Activated naive CD4-positive, alpha-beta T cell (primary cell): ENCODE measurements at regions not wholly inside any gene's neighbourhood (a gene's known extent, or its start where the extent isn't known, plus 50 kb on each side); places are given as distances from the start of the nearest gene placed in this dataset.
"Not testable (repeated sequence)": the region's sequence is repeated elsewhere in the genome, so short reads cannot be mapped to it uniquely, and the experiment has no call there.

Experiments
- DNase-seq, 4 experiments: peaks; one replicate each; lab custom pipeline; 2025; lab: John Stamatoyannopoulos, UW

GRCh38 chr4:116320859-116321258, 764.5 kb downstream of the TRAM1L1 start:
- DNase-seq: no peak

DNA sequence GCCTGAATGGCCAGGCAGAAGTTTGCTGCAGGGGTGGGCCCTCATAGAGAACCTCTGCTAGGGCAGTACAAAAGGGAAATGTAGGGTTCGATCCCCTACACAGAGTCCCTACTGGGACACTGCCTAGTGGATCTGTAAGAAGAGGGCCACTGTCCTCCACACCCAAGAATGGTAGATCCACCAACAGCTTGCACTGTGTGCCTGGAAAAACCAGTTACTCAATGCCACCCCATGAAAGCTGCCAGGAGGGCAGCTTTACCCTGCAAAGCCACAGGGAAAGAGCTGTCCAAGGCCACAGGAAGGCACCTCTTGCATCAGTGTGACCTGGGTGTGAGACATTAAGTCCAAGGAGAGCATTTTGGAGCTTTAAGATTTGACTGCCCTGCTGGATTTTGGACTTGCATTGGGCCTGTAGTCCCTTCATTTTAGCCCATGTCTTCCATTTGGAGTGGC, 781.6 kb downstream of the TRAM1L1 start:
- DNase-seq: no peak

DNA sequence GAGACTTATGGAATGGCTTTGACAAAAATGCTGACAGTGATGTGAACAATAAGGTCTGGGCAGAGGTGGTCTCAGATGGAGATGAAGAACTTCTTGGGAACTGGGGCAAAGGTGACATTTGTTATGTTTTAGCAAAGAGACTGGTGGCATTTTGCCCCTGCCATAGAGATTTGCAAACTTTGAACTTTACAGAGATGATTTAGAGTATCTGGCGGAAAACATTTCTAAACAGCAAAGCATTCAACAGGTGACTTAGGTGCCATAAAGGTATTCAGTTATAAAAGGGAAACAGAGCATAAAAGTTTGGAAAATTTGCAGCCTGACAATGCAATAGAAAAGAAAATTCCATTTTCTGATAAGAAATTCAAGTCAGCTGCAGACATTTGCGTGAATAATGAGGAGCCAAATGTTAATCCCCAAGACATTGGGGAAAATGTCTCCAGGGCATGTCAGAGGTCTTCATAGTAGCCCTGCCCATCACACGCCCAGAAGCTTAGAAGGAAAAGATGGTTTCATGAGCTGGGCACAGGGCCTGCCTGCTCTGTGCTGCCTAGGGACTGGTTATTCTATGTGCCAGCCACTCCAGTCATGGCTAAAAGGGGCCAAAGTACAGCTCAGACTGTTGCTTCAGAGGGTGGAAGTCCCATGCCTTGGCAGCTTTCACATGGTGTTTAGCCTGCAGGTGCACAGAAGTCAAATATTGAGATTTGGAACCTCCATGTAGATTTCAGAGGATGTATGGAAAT, 782.2 kb downstream of the TRAM1L1 start:
- DNase-seq: no peak

DNA sequence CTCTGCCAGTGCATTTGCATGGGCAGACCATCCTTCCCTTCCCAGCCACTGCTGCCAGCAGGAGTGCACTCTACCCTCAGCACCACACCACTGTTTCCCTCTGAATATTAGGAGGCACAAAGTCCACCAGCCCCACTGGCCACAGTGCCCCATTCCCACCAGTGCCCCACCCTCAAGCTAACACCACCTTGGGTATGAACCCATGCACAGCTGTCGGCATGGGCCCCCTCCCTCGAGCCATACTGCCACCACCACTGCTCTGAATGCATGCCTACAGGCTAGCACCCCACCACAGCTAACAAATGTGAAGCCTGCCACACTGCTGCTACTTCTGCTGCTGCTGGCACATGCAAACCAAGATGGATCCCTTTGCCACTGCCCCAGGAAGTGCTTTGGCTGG, 810.4 kb downstream of the TRAM1L1 start:
- no peak for DNase-seq

- DNase-seq: no peak
Measured at GRCh38 chr4:116272336-116272735, 813.0 kb downstream of the TRAM1L1 start.

DNA sequence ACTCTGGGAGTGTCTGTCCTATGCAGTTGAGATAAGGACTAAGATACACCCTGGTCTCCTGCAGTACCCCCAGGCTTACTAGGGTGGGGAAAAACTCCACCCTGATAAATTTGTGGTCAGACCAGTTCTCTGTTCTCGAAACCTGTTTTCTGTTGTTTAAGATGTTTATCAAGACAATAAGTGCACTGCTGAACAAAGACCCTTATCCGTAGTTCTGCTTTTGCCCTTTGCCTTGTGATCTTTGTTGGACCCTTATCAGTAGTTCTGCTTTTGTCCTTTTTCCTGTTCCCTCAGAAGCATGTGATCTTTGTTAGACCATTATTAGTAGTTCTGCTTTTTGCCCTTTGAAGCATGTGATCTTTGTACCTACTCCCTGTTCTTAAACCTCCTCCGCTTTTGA, 824.4 kb downstream of the TRAM1L1 start:
- not testable (repeated sequence) for DNase-seq

GRCh38 chr4:116244771-116245170, 840.6 kb downstream of the TRAM1L1 start:
- DNase-seq: no peak

DNA sequence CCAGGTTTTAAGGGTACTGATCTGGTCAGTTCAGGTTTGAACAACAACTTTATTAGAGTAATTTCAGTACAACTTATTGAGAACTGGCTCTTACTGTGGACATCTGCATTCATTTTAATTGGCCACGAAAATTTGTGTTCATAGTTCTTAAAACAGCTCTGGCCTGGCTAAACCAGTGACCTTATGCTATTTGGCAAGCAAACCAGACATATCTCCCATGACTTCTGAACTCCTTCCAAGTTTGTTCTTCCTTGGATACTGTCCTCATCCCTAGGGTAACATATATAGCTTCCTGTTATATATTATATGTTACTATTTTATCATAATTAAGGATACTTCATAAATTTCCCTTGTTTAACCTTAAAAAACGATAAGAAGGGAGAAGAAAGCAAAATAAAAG, 841.9 kb downstream of the TRAM1L1 start:
- DNase-seq: no peak

DNA sequence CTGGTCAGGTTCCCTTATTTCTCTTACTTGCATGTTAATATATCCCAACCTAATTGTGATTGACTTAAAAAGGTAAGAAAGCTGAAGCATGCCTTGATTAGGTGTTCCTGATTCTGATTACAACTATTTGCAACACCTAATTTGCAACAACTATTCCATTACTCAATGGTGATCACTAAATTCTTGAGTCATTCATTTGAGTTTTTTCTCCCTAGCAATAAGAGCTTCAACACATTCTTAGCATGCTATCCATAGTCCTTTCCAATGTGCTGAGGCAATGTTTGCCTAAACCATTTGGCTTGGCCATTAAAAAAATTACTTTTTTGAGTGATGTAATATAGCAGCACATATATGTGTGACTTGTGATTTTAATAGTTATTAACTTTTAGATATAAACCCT, 851.4 kb downstream of the TRAM1L1 start:
- DNase-seq: no peak

DNA sequence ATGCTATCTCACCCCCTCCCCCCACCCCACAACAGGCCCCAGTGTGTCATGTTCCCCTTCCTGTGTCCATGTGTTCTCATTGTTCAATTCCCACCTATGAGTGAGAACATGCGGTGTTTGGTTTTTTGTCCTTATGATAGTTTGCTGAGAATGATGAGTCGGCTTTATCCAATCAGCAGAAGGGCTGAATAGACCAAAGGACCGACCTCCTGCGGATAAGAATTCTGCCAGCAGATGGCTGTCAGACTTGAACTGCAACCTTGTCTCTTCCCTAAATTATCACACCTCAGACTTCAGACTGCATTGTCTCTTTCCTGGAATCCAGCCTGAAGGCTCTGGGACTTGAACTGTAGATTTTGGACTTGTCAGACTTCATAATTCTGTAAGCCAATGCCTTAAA, 853.4 kb downstream of the TRAM1L1 start:
- DNase-seq: not testable (repeated sequence)

DNA sequence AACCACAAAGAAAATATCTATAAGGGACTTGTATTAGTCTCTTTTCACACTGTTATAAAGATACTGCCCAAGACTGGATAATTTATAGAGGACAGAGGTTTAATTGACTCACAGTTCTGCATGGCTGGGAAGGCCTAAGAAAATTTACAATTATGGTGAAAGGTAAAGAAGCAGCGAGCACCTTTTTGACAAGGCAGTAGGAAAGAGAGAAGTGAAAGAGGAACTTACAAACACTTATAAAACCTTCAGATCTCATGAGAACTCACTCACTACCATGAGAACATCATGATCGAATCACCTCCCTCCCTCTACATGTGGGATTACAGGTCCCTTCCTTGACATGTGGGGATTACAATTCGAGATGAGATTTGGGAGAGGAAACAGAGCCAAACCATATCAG, 856.0 kb downstream of the TRAM1L1 start:
- no peak for DNase-seq

- DNase-seq: no peak
Measured at GRCh38 chr4:116223040-116223732, 862.2 kb downstream of the TRAM1L1 start.

GRCh38 chr4:116217781-116218180, 867.6 kb downstream of the TRAM1L1 start:
- no peak for DNase-seq

DNA sequence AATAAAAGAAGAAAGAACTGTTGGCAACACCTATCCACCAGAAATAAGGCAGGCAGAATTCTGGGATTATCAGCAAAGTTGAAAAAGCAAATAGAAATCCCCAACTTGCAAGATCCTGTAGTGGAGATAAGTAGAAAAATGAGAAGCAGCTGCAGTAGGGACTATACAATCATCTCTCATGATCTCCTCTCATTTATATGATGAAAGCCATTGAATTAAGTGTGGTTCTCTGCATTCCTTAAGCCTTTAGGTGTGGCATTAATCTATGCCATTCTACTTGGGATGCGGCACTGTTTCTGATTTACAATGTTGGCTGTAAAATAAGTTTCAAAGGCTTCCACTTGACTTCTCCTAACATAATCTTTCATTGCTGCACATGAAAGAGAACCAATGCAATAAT, 869.8 kb downstream of the TRAM1L1 start:
- DNase-seq: no peak

DNA sequence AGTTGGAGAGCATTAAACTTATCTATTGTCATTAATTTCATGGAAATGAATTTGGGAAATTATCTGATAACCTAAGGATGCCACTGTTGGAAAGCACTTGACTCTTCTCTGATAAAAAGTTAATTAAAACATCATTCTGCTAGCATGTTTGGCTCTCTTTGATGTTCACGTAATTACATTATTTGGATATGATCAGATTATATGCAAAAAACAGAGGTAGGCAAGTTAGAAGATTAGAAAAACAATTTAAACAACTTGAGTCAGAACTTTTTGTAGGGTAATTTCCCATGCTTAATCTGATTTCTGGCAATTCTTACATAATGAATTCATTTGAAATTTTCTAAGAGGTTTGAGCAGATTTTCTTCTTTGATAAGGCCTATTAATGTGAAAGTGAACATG, 882.9 kb downstream of the TRAM1L1 start:
- no peak for DNase-seq

- no peak for DNase-seq
Measured at GRCh38 chr4:116197317-116197809, 888.0 kb downstream of the TRAM1L1 start.

DNA sequence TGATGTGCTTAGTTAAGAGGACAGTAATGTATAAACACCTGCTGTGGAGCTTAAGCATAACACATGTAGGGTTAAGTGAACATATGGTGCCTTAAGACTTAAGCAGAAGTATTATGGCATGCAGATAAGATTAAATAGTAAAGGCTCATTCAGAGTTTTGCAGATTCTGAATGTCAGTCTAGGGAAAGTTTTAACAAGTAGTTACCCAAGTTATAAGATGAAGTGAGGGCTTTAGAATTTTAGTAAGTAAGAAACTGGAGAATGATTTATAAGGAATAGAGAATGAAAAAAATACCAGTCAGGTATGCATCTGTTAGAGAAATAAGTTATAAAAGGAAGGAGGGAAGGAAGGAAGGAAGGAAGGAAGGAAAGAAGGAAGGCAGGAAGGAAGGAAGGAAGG, 902.1 kb downstream of the TRAM1L1 start:
- DNase-seq: no peak

- DNase-seq: no peak
Measured at GRCh38 chr4:116180157-116180601, 905.2 kb downstream of the TRAM1L1 start.

DNA sequence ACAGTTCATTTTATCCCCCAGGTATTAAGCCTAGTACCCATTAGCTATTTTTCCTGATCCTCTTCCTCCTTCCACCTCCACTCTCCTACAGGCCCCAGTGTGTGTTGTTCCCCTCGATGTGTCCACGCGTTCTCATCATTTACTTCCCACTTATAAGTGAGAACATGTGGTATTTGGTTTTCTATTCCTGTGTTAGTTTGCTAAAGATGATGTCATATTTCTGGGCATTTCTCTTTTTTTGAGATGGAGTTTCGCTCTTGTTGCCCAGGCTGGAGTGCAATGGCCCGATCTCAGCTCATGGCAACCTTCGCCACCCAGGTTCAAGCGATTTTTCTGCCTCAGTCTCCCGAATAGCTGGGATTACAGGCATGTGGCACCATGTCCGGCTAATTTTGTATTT, 934.0 kb downstream of the TRAM1L1 start:
- DNase-seq: not testable (repeated sequence)

GRCh38 chr4:116150152-116150551, 935.2 kb downstream of the TRAM1L1 start:
- DNase-seq: no peak

DNA sequence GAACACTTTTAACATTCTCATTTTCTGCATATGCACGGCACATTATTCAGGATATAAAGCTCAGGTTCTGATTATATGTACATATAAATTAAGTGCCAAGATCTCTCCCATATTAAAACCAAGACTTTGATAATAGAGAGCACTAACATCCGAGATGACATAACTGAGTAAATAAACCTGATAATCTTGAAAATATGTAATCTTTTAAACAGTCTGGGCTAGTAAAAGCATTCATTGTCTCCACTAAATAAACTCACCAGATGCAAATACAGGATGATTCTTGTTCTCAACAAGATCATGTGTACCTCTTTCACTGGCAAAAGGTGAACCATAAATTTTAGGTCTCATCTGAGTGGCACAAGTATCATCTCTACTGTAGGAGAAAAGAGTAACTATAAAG, 942.2 kb downstream of the TRAM1L1 start:
- no peak for DNase-seq

- DNase-seq: no peak
Measured at GRCh38 chr4:116132946-116133345, 952.4 kb downstream of the TRAM1L1 start.

DNA sequence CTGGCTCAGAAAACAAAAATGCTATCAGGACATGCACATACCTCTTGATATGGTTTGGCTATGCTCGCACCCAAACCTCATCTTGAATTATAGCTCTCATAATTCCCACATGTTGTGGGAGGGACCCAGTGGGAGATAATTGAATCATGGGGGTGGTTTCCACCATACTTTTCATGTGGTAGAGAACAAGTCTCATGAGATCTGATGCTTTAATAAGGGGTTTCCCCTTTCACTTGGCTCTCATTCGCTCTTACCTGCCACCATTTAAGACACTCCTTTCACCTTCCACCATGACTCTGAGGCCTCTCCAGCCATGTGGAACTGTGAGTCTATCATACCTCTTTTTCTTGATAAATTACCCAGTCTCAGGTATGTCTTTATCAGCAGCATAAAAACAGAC, 958.6 kb downstream of the TRAM1L1 start:
- DNase-seq: no peak
